NCI-H2196 treated with DMSO at 0.1 percent for 48 hours (cell line): ENCODE measurements at regions not wholly inside any gene's neighbourhood (a gene's known extent, or its start where the extent isn't known, plus 50 kb on each side); places are given as distances from the start of the nearest gene placed in this dataset.
"Not testable (repeated sequence)": the region's sequence is repeated elsewhere in the genome, so short reads cannot be mapped to it uniquely, and the experiment has no call there.

Experiments
- DNase-seq: peaks from one replicate; lab custom pipeline; 2025; ENCODE audit not compliant: unreplicated experiment; lab: John Stamatoyannopoulos, UW

DNA sequence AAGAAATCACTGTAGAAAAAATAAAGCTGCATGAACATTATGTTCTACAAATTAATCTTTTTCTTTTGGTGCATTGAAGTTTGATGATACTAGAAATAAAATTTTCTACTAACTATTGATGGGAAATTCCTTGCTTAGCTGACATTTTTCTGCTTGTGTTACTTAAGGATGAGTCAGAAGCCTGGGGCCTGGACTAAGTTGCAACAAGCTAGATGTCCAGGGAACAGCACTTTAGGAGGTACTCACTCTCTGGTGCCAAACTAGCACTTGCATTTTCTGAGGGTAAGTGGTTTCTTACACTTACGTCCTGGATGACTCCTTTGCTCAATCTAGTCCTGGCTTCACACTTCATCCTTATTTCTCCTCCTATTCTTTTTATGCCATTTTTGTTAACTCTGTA lies 945.1 kb downstream of the IGSF11 start:
- DNase-seq, result no peak

DNA sequence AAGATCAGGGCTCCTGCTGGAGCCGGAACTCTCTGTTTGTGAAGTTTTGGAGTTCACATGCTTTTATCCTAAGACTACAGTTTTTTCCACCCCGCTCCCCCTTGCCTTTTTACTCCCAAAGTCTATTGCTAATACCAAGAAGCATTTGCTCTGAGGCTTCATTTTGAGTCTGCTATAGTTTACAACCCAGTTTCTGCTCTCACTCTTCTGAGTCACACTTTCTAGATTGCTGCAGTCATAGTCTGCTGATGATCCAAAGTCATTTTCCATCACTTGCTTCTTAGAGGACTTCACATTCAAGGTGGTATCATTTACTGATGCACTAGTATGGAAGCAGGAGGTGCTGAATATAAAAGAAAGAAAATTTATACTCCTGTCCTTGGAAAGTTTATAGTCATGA lies 937.4 kb downstream of the IGSF11 start:
- DNase-seq, result no peak

DNA sequence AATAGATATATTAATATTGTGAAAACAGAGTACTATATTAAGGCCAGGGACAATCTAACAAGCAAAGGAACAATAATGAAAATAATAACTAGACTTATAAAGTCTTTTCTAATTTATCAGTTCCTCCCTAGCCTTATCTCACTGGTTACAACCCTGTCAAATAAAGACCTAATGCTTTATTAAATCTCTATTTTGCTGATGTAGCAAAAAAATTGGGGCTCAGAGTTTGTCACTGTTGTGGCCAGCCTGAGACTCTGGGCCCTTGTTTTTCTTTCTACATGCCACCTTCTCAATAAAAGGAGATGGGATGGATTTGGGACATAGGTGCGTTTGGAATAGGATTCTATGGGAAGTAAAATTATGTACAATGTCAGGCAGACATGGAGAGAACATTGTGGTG lies 937.0 kb downstream of the IGSF11 start:
- no peak for DNase-seq

DNA sequence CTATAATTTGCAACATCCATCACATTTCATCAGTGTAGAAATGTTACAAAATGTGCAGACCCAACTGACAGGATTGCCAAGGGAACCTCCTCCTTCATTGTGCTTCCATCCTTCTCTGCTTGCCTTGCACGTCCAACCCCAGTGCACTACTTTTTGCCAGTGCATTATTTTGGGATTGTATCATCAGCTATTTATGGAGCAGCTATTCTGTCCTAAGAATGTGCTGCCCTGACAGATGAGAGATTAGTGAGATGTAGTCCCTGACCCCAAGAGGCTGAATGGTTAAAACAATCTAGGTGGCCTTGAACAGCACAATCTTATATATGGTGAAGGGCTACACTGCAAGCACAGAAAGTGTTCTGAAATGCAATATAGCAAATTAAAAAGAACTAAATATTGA lies 935.8 kb downstream of the IGSF11 start:
- no peak for DNase-seq

DNA sequence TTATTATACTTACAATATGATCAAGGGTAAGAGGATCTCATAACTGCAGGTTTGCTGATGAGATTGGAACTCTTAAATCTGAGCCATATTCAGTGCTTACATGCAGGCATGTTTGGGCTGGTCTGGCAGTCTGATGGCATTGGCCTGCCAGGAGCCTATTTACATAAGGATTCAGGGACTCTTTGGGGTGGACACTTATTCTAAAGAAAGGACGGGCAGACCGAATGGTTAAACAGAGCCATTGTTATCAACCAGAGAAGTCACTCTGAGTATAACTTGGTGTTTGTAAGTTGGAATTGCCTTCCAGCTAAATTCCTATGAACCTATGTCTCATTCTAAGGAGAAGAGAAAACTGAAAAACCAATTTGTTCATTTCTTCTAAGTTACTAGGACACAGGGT lies 932.8 kb downstream of the IGSF11 start:
- DNase-seq, result no peak

DNA sequence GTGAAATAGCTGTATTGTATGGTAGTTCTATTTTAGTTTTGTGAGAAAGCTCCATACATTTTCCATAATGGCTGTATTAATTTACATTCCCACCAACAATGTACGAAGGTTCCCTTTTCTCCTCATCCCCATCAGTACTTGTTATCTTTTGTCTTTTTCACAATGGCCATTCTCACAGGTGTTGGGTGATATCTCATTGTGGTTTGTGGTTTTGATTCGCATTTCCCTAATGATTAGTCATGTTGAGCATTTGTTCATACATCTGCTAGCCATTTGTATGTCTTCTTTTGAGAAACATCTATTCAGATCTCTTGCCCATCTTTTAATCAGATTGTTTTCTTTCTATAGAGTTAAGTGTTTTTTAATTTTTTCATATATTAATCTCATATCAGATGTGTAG lies 931.9 kb downstream of the IGSF11 start:
- no peak for DNase-seq

DNA sequence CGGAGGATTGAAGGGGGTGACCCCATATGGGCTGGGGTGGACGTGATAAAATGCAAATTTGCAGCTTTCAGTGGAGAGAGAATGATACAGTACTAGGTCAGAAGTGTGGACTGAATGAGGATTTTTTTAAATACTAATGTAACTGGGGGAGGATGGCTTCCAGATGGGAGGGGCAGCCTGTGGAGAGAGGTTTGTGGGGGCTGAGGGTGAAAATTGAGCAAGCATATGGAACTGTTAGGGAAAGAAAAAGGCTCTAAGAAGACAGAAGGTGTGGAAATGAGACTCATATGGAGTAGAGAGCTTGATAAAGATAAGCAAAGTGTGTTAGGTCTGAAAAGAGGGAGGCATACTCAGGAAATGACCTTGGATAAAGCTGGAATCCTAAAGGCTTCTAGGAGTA lies 926.4 kb downstream of the IGSF11 start:
- no peak for DNase-seq

DNA sequence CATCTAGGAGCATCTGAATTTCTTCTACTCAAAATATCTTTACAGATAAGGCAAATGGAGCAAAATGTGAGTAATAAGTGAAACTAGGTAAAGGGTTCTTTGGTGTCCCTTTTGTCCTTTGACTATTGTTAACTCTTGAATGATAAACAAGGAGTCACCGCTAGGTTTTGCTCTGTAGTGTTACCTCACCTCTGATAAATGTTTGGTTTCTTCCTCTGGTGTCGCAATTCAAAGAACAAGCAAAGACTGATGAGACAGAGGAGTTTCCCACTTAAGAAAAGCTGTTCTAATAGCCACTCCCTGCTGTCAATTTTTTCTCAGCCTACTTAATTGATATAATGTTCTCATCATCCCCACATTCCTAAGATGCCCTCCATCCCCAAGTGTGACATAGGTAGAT lies 925.9 kb downstream of the IGSF11 start:
- DNase-seq, result no peak

DNA sequence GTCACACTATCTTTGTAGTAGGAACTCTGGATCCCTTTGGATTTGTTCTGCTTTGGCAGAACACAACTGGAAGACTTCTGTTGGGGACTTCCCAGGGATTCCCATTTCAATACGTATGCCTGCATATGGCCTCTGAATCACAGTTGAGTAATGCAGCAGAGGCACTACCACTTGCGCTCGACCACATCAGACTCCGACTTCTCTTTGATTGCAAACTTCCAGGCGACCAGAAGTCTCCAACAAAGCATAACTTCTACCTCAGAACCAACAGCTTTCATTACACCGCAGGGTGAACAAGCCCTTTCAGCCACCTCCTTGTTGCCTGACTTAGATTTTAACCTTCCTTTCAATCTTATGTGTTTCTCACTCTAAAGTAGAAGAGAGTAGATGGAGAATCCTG lies 924.4 kb downstream of the IGSF11 start:
- DNase-seq, result no peak

DNA sequence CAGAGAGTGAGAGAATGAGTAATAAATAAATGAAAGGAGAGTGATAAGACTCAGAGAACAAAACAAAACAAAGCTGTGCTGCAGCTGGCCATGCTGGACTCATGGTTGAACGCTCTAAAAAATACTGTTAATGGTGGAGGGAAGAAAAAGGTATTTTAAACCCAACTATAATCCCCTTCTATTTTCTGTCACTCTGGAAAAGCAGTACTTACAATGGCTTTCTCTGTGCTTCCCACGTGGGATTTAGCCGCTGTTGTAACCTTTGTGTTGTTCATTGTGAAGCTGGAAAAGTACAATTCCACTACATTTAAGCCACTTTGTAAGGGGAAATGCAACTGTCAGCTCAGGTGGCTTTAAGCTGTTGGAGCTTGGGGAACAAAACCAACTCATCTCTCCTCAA lies 917.7 kb downstream of the IGSF11 start:
- no peak for DNase-seq

DNA sequence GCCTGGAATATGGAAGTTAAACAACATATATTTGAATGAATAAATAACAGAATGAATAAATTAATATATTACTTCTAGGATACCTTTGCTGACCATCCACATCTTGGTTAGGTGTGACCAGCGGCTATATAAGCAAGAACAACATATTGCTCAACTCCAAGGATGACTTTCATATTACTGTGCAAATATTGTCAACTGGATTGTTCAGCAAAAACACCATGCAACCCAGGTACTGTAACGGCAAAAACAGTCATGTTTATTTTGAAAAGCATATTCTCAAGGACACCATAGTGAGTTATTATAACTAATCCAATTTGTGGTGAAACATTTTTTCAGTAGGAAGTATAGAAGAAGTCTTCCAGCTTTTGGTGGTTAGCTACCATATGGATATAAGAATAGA lies 907.9 kb downstream of the IGSF11 start:
- no peak for DNase-seq

DNA sequence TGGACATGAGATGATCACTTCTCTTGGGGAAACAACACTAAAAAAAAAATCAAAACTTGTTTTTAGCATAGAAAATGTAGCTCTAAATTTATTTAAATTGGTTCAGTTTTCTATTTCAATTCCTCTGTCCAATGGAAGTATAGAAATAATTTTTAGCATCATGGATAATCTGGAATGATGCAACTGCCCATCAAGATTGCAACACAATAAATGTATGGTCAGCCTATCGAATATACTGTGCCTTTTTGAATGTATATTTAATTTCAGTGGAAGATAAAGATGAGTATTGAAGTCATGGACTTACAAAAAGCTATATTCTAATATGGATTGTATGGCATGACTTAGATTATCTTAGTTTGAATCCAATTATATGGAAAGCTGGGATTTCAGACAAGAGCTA lies 906.7 kb downstream of the IGSF11 start:
- no peak for DNase-seq

DNA sequence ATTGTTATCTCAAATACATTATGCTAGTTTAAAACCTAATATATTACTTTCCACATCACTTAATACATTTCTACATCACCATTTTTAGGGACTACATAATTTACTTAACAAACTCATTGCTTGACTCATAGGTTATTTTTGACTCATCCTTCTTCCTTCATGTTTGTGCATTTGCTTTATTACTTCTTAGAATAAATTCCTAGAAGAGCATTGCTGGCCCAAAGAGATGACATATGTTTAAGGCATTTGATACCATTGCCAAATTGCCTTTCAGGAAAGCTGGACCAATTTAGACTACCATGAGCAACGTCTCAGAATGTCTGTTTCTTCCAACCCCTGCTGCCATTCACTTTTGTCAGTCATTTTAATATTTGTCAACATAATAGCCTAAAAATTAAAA lies 905.8 kb downstream of the IGSF11 start:
- DNase-seq, result no peak

DNA sequence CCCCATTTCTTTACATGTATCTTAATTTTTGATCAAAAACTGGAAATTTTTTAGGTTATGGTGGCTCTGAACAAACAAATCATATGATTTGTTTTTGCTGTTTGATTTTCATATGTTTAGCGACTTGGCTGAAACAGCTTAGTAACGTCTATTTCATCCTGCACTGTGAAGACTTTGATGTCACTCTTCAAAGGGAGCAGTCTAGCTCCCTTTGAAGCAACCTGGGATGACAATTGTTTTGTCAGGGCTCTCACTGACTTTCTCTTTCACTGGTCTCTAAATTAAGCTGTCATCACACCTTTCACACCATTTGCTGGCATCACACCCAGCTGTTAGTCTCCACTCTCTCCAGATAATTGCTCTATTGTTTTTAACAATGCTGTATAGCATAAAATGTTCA lies 896.9 kb downstream of the IGSF11 start:
- DNase-seq, result no peak

DNA sequence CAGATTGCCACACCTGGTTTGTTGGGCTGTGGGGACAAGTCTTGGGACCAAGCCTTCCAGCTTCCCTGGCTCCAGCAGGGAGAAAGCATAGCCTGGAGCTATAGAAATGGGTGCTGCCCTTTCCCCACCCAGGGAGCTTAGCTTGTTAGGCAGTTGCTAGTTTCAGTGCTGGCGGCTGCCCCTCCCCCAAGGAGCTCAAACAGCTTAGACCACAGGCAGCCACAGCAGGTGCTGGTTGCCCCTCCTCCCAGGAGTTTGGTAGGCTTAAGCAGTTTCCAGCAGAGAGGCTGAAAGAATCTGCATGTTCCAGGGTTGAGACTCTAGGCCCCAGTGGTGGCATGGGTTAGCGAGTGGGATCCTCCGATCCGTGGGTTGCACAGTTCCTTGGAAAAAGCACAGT lies 889.7 kb downstream of the IGSF11 start:
- no peak for DNase-seq

DNA sequence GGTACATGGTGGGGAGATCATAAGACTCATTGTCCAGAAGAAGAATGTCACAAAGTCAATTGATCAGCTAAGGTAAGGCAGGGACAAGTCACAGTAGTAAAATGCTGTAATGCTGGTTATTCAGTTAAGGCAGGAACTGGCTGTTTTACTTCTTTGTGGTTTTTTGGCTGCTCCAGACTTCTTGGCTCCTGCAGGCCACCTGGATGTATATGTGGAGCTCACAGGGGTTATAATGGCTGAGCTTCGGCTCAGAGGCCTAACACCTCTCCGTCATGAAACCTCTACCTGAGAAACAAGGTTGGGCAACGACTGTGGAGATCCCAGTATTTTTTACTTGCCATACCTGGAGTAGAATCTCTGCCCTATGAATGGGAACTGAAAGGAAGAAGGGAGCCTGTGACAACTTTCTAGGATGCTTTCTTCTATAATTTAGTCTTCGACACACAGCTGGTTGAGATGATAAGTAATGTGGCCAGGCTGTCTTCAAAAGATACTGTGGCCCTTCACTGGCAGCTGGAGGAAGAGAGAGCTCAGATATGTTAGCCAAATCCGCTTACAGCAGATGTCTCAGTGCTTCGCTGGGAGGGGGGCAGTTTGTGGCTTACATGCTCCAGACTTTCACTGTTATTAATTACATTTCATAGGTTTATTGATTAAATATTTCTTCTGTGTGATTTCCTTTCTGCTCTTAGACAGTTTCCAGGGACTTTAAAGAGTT lies 887.8 kb downstream of the IGSF11 start:
- no peak for DNase-seq

DNA sequence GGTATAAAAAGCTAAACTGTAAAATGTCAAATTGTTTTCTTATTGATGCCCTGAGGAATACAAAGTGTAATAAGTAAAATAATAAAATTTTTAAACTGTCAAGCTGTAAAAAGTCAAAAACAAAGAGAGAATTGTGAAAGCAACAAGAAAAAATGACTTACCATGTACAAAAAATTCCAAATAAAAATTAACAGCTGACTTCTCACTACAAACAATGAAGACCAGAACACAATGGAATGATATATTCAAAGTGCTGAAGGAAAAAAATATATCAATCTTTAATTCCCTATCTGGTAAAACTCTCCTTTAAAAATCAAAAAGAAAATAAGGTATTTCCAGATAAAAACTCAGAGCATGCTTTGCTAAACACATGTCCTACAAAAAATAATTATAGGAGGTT lies 883.5 kb downstream of the IGSF11 start:
- DNase-seq, result no peak

DNA sequence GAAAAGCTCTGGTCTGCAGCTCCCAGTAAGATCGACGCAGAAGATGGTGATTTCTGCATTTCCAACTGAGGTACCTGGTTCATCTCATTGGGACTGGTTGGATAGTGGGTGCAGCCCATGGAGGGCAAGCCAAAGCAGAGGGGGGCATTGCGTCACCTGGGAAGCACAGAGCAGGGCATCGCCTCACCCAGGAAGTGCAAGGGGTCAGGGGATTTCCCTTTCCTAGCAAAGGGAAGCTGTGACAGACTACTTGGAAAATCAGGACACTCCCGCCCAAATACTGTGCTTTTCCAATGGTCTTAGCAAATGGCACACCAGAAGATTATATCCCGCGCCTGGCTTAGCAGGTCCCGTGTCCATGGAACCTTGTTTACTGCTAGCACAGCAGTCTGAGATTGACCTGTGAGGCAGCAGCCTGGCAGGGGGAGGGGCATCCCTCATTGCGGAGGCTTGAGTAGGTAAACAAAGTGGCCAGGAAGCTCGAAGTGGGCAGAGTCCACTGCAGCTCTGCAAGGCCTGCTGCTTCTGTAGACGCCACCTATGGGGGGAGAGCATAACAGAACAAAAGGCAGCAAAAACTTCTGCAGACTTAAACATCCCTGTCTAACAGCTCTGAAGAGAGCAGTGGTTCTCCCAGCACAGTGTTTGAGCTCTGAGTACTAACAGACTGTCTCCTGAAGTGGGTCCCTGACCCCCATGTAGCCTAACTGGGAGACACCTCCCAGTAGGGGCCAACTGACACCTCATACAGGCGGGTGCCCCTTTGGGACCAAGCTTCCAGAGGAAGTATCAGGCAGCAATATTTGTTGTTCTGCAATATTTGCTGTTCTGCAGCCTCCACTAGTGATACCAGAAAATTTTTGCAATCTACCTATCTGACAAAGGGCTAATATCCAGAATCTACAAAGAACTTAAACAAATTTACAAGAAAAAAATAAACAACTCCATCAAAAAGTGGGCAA lies 871.7 kb downstream of the IGSF11 start:
- DNase-seq, result not testable (repeated sequence)

DNA sequence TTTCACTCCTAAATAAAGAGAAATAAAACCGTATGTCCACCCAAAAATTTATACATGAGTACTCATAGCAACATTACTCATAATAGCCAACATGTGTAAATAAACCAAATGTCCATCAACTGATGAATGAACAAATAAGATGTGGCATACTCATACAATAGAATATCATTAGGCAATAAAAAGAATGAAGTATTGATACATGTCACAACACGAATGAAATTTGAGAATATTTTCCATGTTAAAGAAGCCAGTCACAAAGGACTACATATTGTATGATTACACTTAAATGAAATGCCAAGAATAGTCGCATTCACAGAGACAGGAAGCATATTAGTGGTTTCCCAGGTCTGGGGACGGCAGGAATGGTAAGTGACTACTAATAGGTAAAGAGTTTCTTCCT lies 869.2 kb downstream of the IGSF11 start:
- no peak for DNase-seq

DNA sequence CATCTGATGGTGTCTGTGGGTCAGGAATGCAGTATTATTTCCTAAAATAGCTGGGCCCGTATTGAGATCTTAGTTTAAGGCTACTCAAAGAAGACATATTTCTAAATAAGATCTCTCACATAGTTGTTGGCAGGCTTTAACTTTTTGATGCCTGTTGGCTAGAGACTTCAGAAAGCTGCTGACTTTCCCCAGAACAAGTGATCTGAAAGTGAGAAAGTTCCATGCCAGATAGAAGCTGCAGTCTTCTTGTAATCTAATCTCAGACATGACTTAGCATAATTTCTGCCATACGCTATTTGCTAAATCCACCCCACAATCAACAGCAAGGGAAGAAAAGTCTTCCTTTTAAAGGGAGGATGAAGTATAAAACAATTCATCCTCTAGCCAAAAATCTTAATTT lies 867.1 kb downstream of the IGSF11 start:
- no peak for DNase-seq

DNA sequence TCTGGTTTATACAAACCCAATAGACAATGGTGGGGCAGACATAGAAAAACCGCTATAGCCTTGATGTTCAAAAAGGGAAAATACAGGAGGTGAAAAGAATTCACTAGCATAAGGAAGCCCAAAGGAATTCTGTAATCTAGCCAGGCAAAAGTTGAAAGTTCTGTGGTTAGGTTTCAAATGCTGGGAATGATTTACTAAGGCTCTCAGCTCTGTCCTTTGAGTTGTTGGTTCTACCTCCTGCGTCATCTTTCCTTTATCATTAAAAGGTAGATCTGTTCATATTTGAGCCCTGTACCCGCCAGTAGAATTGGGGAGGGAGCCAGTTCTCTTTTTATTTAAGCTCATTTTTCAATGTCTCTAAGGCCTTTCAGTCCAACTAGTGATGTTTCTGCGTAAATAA lies 866.5 kb downstream of the IGSF11 start:
- DNase-seq, result no peak

DNA sequence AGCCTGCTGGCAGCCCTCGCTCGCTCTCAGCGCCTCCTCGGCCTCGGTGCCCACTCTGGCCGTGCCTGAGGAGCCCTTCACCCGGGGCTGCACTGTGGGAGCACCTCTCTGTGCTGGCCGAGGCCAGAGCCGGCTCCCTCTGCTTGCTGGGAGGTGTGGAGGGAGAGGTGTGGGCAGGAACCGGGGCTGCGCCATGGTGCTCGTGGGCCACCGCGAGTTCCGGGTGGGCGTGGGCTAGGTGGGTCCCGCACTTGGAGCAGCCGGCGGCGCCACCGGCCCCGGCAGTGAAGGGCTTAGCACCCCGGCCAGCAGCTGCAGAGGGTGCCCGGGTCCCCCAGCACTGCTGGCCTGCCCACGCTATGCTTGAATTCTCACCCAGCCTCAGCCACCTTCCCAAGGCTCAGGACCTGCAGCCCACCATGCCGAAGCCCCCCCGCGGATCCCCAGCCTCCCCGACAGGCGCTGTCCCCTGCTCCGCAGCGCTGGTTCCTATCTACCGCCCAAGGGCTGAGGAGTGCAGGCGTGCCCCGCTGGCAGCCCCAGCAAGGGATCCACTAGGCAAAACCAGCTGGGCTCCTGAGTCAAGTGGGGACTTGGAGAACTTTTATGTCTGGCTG lies 863.3 kb downstream of the IGSF11 start:
- no peak for DNase-seq
